Activated CD4-positive, alpha-beta T cell treated with anti-CD3 and anti-CD28 coated beads, Interleukin-2, amount 50 U/mL, for 1 hour (primary cell): ENCODE measurements at regions not wholly inside any gene's neighbourhood (a gene's known extent, or its start where the extent isn't known, plus 50 kb on each side); places are given as distances from the start of the nearest gene placed in this dataset.
"Not testable (repeated sequence)": the region's sequence is repeated elsewhere in the genome, so short reads cannot be mapped to it uniquely, and the experiment has no call there.

ENCODE experiments used
- DNase-seq: peaks from one replicate; pipeline ENCODE4 v3.0.0-alpha.2; 2020

DNA sequence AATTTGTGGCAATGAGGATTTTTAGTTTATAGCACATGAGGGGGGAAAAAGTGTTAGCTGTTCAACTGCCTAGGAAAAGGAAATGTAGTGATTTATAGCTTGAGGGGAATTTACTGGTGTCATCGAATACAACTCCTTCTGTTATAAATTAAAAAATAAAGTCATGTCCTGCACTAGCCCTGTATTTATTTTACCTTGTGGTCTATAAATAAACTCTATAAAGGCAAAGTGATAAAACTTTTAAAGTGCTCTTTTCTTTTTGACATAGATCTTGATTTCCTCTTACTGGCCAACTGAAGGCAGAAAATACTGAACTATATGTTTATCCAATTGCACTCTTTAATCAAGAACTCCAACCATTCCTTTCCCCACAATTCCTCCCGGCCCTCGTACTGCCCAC, 672.1 kb upstream of the SLIT2 start:
- no peak for DNase-seq

DNA sequence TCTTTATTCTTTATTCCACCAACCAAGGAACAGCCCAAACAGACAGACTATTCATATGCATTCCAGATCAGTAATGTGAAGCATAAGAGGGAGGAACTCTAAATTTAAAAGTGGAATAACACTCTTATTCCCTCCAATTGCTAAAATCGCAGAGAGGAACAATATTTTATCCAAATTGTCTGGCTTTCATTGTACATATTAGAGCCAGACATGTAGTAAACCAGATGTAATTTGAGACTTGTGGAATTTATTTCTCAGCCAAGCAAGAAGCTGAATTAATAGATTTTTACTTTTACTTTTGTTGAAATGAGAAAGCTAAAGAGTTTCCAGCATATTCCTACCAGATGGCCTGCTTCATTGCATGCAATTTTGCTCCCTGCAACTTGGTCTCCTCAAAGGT, 674.6 kb upstream of the SLIT2 start:
- DNase-seq = no peak

DNA sequence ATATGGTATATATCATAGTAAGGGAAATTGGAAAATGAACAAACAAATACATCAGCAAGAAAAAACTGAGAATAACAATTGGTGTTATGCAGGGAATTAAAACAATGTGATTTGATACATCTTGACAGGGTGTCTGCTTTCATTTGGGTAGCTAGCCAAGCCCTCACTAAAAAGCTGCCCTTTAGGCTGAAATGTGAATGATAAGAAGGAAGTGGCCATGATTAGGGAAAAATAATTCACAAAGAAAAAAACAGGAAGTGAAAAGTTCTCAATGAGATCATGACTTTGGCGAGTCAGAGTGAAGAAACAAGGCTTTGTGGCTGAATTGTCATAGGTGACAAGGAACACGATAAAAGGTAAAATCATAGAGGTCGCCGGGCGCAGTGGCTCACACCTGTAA, 675.8 kb upstream of the SLIT2 start:
- no peak for DNase-seq

DNA sequence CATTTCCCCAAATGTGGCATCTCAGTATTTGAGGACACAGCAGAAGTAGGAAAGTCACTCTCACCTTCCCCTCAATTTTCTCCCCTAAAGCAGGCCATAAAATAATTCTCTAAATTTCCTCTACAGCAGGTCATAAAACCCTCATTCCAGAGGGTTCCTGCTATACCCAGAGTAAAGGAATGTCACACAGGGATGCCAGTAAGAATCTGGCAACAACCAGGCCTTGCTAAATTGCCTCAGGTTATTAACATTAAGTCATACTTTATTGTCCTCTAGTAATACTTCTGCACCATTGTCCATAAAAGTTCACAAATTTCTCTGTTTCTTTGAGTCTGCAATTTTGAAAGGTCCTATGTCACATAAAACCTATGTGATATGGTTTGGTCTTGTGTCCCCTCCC, 685.7 kb upstream of the SLIT2 start:
- DNase-seq = no peak

DNA sequence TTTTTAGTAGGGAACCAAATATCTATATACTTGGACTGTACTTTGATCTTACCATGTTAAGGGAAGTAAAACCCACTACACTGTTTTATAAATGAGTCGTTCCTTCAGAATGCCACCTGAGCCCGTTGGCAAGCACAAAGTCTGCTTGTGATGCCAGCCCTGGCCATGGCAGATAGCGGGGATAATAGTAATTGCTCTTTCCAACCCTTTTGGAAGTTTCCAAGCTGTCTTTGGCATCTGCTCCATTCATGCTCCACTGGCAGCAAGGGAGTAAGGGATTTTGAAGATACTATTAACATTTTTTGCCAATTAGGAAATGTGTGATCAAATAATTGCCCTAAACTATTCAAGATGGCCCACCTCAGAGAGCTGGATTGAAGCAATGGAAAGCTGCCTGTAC, 689.2 kb upstream of the SLIT2 start:
- no peak for DNase-seq

DNA sequence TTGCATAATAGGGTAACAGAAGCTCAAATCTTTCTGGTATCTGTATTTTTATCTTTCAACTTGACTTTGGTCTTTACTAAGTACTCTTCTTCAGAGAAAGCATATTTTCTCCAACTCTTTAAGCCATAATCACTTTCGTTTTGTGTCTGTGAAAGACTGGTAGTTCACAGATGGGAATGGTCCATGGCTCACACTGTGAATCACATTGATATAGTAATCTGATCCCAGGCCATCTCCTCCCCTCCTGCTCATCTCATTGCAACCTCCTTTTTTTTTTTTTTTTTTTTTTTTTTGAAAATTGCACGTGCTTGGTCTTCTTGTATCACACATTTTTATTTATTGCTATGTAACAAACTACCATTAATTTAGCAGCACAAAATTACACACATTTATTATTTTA, 694.5 kb upstream of the SLIT2 start:
- no peak for DNase-seq

DNA sequence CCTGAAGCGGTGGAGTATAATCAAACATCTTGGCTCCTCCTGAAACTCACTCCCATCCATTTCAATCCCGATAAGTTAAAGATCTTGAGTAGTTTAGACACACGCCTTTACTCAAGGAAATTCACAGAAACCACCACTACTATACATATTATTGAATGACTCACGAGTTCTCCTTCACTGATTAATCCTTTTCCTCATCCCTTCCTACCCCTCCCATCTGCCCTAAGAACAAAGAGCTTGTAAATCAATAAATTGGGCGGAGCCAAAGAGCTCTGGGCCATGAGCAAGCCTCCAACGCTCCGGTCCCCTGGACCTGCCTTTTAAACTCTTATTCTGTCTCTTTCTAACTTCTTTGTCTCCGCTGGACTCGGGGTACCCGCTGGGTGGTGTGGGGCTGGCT, 695.4 kb upstream of the SLIT2 start:
- not testable (repeated sequence) for DNase-seq

DNA sequence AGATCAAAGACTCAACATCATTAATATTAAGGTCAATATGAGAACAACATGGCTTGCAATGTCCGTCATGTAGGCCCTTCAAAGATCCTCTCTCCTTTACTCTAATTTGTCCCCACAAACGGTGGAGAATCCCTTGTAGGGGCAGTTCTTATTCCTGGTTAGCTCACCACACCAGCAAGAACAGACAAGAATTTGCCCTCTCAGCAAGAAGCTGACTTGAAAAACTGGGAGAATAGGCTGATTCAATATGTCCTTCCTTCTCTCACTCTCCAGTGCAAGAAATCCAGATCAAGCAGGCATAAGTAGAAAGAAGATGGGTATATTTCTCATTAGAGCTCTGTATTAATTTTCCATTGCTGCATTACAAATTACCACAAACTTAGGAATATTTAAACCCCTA, 704.2 kb upstream of the SLIT2 start:
- DNase-seq = no peak

DNA sequence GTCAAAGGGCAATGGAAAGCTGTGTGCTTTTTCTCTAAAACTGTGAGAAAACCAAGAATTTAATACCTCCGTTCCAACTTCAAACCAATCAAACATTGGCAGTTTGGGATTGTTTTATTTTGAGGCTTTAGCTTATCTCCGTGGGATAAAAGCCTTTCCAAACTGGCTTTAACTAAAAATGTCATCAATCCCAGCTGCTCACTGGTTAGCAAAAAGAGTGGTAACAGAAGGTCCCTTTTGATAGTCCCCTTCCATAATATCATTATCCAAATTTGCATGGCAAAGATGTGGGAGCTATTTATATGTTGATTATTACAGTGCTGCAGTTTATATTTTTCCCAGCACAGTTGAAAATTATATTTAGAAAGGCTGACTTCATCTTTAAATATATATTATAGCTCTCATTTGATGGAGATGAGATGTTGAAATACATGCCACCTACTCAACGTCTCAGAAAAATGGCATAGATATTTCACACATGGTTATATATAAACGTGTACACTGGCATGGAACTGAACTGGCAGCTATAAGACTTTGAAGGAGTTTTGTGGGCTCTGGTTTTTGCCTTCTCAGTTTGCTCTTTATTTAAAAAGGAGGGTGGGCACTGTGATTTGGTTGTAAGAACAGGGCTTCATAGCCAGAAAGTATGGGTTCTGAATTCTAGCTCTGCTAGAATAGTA, 707.1 kb upstream of the SLIT2 start:
- DNase-seq = no peak

DNA sequence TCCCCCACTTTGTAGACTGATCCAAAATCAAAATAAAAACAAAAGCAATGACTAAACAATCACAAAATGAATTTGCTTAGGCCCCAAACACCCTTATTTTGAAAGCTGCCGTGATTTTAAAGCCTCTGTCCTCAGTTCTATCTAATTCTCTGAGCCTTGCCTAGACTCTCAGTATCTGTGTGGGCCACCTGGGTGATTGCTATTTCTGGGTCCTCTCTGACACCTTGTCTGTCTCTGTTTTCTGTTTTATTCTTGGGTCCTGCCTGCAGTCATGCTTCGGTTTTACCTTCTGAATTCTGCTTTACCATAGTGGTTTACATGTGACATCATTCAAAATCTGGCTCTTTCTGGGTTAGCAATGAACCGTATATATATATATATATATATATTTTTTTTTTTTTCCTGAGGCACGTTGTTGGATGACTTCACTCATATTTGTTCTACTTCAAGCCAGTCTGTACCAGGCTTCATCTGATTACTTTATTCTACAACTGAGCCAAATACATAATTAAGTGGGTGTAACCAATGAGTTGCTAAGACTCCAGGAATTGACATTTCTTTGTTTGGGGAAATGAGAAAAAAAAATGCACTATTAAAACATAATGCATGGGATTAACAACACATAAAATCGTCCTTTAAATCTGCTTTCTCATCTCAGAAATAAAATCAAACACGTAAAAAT, 710.7 kb upstream of the SLIT2 start:
- DNase-seq = no peak

DNA sequence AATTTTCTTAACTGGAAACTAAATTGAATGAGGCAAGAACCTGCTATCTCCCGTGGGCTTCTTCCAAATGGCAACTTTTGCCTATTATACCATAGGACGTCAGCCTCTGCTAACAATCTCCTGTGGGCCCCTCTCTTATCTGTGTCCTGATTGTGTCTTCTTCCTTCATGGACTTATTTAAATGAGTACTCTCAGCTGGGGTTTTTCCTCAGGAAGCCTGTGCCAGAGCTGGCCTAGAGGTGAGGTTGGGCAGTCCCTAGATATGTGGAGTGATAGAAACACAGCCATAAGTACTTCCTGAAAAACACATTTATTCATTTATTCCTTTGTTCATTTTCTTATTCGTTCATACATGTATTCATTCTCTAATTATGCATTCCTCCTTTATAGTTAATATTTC, 712.5 kb upstream of the SLIT2 start:
- no peak for DNase-seq

DNA sequence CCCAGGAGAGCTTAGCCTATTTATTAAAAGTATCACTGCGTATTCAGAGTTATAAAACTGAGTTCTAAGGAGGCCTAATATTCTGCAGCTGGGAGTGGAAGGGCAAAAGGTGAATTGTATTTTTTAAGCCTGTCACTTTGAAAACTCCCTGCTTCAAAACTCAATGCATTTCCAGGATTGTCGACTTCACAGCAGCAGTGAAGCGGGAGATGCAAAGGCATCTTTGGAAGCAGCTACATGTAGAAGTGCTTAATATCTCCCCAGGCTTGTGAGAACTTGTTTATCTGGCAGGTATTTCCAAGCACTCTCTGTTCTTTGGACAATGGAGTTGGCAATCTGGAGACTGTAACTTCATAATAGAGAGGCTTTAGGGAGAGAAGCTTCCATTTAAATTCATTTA, 717.5 kb upstream of the SLIT2 start:
- DNase-seq = no peak

DNA sequence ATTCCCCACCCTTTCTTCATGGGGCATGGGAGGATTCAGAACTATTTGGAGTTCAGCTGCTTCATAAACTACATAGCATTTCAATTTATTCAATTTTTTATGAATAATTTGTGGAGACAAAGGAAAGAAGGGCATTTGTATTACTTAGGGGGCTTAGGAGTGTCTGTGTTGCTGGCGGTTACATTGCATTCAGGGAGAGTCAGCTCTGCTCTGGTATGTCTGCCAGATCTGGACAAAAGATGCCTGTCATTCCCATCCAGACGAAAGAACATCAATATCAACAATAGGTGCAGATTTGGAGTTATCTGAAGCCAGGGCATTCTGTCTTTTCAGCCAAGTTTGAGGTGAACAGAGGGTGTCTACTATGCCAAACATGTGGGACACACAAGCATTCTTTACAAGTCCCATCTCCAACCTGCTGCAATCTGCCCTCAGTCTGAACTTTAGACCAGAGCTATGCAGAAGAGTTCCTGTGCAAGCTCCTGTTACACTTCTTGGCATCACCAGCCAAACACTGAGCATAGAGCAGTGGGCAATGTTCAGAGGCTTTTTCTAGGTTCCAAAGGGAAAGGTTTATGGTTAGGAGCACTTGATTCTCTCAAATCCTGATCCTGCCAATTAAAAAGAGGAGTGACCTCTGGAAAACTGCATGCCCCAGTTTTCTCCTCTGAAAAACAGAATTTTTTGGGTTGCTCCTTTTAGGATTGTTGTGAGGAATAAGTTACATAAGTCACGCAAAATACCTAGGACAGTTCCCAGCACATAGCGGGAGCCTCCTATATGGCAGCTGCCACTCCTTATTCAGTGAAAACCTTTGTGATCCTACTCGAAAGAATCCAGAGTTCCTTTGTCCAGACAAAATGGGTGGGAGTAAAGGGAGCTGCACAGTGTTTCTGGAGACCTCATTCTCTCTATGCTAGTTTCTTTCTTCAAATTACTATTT, 719.5 kb upstream of the SLIT2 start:
- DNase-seq = no peak

DNA sequence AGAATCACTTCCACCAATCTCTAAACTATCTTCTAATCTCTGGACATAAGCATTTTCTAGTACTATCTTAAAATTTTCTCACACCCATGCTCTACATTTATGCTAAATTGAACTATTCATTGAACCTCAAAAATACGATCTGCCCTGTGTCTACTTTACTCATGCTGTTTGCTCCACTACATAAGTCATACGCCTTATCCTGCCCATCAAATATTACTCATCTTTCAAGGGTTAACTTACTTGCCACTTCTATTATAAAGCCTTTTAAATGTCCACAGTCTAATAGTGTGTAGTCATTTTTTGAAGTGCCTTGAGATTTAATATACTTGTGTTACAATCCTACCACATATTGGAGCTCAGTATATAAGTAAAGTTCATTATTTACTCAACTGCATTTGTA, 727.7 kb upstream of the SLIT2 start:
- no peak for DNase-seq

DNA sequence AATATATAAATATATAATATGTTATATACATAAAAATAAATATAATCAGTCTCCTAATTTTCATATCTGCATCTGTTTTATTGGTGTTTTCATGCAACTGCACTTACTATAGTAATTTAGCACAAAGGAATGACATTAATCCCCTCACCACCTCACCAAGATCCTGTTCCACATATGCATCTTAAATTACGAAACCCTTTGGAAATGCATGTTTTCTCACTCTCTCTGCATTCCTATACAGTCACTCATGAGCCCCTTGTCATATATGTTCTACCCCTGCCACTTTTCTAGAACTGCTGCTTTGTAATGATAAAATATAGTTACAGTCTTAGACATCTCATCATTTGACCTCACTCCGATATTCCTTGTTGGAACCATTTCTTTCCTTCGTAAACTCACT, 728.7 kb upstream of the SLIT2 start:
- no peak for DNase-seq

DNA sequence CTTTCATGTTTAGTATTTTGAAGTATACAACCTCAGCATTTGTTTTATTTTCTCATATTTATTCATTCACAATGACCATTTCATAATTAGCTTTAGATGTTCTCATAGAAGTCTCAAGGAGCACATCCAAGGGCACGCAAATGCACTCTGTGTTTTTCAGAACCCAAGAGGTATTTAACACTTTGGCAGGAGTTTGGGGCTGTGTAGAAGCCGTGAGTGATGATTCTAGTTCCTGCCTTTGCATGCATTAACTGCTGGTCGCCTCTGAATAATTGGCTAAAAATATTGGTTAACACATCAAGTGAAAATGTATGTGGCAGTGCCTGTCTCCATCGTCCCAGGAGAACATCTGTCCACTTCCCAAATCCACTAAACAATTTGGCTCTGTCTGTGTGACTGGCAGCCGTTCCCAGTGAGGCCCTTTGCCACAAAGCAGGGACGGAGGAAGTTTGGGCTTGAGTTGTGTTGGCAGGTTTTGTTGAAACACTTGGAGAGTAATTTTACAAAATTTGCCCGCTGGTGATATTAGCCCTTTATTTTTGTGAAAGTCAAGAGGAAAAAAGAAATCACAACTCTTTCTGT, 730.7 kb upstream of the SLIT2 start:
- no peak for DNase-seq

DNA sequence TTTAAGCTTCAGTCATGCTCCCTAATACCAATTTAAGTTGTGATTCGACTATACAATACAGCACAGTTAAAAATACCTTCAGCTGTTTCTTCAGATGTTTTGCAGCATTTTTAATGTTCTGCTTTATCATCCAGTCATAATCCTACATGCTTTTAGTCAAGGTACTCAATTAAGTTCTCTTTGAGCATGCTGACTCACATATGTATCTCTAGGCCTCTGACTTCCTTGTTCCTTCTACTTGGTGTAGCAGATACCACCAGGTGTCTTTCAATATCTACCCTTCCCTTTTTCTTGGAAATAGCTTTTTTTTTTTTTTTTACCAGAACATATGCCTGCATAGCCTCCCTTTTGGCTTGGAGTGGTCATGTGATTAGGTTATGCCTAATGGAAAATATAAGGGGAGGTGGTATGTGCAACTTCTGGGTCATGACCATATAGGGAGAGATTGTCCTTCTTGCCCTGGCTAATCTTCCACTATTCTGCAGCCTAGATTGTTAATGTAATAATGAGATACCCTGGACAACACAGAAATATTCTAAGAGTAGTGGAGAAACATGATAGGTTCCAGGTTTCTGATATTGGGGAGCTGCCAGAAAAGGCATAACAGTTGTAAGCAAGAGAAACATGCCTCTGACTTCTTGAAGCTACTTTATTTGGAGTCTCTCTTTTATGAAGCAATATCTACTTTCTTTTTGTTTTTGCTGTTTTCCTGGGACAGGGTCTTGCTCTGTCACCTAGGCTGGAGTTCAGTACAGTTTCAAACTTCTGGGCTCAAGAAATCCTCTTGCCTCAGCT, 737.2 kb upstream of the SLIT2 start:
- DNase-seq = no peak

DNA sequence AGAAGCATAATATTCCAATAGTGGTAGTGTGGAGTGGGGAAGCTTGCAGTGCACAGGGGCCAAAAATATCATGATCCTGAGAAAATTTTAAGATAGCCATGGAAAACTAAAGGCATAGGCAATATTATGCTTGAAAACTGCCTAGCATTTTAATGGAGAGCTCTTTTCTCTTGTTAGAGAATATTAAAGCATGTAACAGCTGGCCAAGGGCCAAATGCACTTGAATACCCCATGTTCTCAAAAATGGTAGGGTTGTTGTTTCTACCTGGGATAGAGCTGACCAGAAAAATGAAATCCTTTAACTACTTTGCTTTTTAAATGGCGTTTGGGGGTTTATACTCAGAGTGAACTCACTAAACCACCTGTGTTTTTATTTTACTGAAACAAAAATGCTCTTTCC, 739.6 kb upstream of the SLIT2 start:
- no peak for DNase-seq

DNA sequence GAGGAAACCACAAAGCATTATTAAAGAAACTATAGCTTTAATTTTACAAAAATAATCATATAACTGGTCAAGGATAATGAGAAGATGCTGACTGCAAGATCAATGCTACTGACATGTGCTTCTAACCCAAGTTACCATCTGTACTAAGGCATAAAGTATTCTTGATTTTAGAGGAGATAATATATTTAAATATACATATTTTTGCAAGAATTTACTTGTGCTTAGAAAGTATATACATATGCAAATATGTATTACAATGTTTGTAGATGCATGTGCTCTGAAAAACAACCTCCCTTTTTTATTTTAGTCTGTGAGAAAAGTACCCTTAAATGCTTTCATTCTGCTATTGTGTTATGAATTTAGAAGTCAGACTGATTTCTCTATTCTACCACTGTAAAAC, 740.7 kb upstream of the SLIT2 start:
- no peak for DNase-seq

DNA sequence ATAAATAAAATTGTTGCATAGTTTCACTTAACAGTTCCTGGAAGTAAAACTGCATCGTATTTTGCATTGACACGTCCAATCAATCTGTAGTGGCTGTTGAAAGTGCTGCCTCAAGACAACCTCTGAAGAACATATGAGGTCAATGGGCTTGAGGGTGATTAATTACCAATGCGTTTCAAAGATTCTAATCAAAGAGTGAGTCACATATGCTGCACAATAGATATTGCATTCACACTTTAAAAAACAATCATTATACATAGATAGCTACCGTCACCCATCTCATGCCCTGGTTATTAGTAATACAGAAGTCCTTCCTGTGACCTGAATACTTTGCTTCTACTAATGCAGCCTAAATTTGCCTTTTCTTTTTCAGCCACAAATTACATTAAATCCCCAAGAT, 743.3 kb upstream of the SLIT2 start:
- no peak for DNase-seq

DNA sequence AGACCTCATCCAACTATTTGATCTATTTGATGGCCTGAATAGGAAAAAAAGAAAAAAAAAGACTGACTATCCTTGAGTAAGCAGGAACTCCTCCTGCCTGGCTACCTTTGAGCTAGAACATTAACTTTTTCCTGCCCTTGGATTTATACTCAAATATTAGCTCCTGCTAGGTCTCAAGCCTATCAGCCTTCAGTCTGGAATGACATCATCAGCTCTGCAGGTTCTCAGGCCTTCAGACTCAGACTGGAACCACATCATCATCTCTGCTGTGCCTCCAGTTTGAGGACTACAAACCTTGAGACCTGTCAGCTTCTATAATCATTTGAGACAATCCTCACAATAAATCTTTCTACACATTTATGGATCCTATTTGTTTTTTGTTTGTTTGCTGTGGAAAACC, 754.0 kb upstream of the SLIT2 start:
- no peak for DNase-seq

DNA sequence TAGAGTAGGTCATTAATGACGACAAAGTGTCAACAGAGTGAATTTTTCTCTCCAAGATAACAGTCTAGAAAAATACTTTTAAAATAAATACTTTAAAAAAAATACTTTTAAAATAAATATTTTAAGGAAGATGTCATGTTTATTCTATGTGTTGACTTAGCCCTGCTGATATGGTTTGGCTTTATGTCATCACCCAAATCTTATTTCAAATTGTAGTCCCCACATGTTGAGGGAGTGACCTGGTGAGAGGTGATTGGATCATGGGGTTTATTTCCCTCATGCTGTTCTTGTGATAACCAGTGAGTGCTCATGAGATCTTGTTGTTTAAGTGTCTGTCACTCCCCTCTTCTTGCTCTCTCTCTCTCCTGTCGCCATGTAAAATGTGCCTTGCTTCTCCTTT, 754.9 kb upstream of the SLIT2 start:
- no peak for DNase-seq

DNA sequence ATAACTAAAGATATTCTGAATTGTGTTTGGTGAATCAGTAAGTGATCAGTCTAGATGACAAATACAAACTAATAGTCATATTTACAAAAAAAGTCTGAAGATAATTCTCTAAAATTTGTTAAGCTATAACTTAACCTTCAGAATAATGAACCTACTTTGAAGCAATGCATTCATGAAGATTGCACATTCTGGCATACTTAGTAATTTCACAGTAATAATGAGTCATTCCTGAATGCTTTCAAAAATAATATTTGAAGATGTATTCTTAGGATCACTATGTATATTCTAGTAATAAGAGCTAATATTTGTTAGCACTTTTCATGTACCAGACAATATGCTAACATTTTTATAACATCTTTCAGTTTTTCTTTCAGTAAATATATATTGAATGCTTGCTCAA, 756.7 kb upstream of the SLIT2 start:
- DNase-seq = no peak
